Muscle of leg (tissue), 3 donors: ENCODE measurements at regions not wholly inside any gene's neighbourhood (a gene's known extent, or its start where the extent isn't known, plus 50 kb on each side); places are given as distances from the start of the nearest gene placed in this dataset.

Experiments used
- DNase-seq: peaks from one replicate; pipeline ENCODE4 v3.0.0; 2013
- H3K27ac ChIP-seq: one replicate; pipeline ENCODE4 v1.5.1; 2013; ENCODE audit warnings: mild to moderate bottlenecking, low read length, control low read depth
- H3K27me3 ChIP-seq: one replicate; pipeline ENCODE4 v1.6.1; 2013; ENCODE audit warnings: low read length; ENCODE audit not compliant: control insufficient read depth, insufficient read depth
- H3K36me3 ChIP-seq: one replicate; pipeline ENCODE4 v1.6.1; 2013; ENCODE audit warnings: low read length; ENCODE audit not compliant: control insufficient read depth, insufficient read depth
- H3K4me1 ChIP-seq: one replicate; pipeline ENCODE4 v1.6.1; 2013; ENCODE audit warnings: low read length; ENCODE audit not compliant: control insufficient read depth, insufficient read depth
- H3K4me3 ChIP-seq: one replicate; pipeline ENCODE4 v1.5.1; 2013; ENCODE audit warnings: low read length, control low read depth
- H3K9me3 ChIP-seq: replicated peaks from 2 replicates; pipeline ENCODE4 v1.6.1; 2013; ENCODE audit warnings: low read depth, low read length; ENCODE audit not compliant: control insufficient read depth
- WGBS: methylation state at CpG from one replicate; pipeline ENCODE4 v1.1.5; 2013; ENCODE audit warnings: missing lambda C conversion rate; ENCODE audit not compliant: insufficient coverage; 5-methylcytosine and 5-hydroxymethylcytosine counted together

DNA sequence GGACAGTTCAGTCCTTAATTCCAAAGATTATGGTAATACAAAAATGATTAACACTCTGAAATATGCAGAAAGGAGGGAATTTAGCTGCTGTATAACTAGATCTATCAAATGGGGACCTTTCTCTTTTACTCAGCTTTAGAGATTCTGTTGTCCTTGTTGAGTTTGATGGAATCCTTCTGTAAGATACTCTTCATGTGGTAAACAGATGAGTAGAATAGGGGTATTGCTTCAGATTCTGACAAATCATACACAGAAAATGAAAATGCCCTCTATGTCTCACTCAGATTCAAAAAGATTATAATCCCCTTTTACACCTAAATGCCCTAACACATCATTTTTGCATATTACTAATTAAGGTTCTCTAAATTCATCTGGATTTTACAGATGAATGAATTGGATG, 50.7 kb downstream of the ARHGAP35 start:
- H3K4me3 ChIP-seq = no peak overlapping the region
- no peak overlapping the region for H3K27ac ChIP-seq
- H3K36me3 ChIP-seq = no peaks in the 10 kb centered on the region
- no peaks in the 10 kb centered on the region for H3K27me3 ChIP-seq
- H3K9me3 ChIP-seq = no peaks in the 10 kb centered on the region
- H3K4me1 ChIP-seq = peaks cover 2% of the 10 kb centered on the region
- DNase-seq = no peak

DNA sequence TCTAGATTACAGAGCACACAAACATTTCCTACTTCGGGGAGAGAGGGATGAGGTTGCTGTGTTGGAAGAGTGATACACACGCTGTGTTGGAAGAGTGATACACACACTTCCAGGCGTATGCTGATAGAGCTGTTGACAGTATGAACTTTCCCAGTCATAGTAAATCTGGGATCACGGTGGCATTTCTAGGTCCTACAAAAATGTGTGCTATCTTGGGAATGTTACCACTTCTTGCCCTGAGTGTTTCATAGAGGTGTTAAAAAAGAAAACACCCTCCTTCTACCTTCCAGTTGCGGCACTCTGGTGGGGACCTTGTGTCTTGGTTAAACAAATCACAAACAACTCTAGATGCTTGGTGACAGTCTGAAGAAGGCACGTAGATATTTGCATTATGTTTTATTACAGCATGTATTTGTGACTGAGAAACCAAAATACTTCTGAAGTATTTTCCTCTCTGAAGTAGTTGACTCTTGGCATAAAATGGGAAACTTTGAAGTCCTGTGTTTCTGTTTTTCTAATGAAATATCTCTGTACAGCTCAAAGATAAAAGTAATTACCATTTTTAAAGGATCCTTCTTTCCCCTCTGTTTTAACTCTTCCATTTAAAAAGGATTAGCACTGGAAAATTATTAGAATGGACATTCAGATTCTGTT, 52.5 kb downstream of the ARHGAP35 start:
- Histone ChIP-seq H3K27me3 (no peaks in the 10 kb centered on the region), H3K9me3 (no peaks in the 10 kb centered on the region), H3K4me1 (no peaks in the 10 kb centered on the region), H3K36me3 (peaks cover under 1% of the 10 kb centered on the region), H3K4me3 (no peak overlapping the region), H3K27ac (no peak overlapping the region)
- DNase-seq = no peak
- no CpG with 5 or more reads among the region's 6 CpGs for WGBS

DNA sequence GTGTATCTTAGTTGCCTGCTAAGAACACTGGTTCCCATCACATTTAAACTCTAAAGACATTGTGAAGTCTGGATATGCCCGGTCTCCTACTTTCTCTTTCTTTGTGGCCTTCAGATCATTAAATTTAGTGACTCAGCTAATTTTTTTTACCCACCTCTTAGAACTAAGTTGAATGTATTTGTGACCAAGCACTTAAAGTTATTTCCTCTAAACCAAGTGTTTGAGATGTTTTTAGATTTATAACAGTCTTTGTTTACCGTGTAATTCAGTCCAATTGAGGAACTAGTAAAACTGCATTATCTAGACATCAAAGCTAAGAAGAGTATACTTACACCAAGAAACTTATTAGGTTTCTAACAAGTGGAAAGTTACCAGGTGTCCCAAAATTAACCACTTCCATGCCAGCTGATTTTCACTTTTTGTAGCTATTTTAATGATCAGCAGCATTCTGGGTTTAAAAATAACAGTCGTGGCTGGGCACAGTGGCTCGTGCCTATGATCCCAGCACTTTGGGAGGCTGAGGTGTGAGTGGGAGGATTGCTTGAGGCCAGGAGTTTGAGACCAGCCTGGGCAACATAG, 53.1 kb downstream of the ARHGAP35 start:
- Histone ChIP-seq H3K36me3 (peaks cover 6% of the 10 kb centered on the region), H3K27me3 (no peaks in the 10 kb centered on the region), H3K4me3 (no peak overlapping the region), H3K27ac (no peak overlapping the region), H3K4me1 (no peaks in the 10 kb centered on the region), H3K9me3 (no peaks in the 10 kb centered on the region)
- DNase-seq = no peak
- no CpG with 5 or more reads among the region's 4 CpGs for WGBS

DNA sequence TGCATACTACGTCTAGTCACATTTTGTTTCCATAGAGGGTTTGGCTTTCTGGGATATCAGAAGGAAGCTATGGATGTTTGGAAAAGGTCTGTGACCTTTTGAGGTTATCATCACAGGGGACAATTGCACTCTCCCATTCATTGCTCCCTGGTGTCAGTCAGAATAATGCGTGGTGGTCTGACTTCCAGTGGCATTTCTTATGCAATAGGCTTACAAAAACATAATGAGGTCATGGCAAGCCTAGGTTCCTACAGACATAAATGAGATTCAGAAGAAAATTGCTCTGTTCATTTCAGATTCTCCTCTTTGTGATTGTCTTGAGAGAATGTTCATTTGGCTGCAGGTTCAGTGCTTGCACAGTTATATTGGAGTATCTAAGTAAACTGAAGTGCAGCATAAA, 54.6 kb downstream of the ARHGAP35 start:
- no CpG with 5 or more reads among the region's 2 CpGs for WGBS
- H3K27ac ChIP-seq = no peak overlapping the region
- no peak overlapping the region for H3K4me3 ChIP-seq
- H3K4me1 ChIP-seq = no peaks in the 10 kb centered on the region
- H3K27me3 ChIP-seq = no peaks in the 10 kb centered on the region
- H3K9me3 ChIP-seq = no peaks in the 10 kb centered on the region
- peaks cover 21% of the 10 kb centered on the region for H3K36me3 ChIP-seq
- no peak for DNase-seq

DNA sequence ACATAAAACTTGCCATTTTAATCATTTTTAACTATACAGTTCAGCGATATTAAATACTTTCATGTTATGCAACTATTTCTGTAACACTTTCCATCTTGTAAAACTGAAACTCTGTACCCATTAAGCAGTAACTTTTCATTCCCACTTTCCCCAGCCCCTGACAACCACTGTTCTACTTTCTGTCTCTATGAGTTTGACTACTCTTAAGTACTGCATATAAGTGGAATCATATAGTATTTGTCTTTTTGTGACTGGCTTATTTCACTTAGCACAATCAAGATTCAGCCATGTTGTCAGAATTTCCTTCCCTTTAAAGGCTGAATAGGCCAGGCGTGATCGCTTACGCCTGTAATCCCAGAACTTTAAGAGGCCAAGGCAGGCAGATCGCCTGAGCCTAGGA, 56.2 kb downstream of the ARHGAP35 start:
- Histone ChIP-seq H3K9me3 (no peaks in the 10 kb centered on the region), H3K4me3 (no peak overlapping the region), H3K36me3 (peaks cover 37% of the 10 kb centered on the region), H3K27me3 (no peaks in the 10 kb centered on the region), H3K27ac (no peak overlapping the region), H3K4me1 (no peaks in the 10 kb centered on the region)
- 92% methylated on average over 4 of the region's 5 CpGs for WGBS
- no peak for DNase-seq

DNA sequence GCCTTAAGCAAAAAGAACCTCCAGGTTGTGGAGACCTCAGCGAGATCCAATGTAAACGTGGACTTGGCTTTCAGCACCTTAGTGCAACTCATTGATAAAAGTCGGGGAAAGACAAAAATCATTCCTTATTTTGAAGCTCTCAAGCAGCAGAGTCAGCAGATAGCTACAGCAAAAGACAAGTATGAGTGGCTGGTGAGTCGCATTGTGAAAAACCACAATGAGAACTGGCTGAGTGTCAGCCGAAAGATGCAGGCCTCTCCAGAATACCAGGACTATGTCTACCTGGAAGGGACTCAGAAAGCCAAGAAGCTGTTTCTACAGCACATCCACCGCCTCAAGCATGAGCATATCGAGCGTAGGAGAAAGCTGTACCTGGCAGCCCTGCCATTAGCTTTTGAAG, 58.5 kb downstream of the ARHGAP35 start:
- no peak overlapping the region for H3K27ac ChIP-seq
- peaks cover 49% of the 10 kb centered on the region for H3K36me3 ChIP-seq
- DNase-seq = no peak
- no peaks in the 10 kb centered on the region for H3K27me3 ChIP-seq
- peaks cover 4% of the 10 kb centered on the region for H3K4me1 ChIP-seq
- 83% methylated on average over 5 of the region's 8 CpGs for WGBS
- no peaks in the 10 kb centered on the region for H3K9me3 ChIP-seq
- no peak overlapping the region for H3K4me3 ChIP-seq

DNA sequence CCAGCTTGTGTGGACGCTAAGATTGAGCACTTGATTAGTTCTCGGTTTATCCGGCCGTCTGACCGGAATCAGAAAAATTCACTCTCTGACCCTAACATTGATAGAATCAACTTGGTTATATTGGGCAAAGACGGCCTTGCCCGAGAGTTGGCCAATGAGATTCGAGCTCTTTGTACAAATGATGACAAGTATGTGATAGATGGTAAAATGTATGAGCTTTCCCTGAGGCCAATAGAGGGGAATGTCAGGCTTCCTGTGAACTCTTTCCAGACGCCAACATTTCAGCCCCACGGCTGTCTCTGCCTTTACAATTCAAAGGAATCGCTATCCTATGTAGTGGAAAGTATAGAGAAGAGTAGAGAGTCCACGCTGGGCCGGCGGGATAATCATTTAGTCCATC, 59.6 kb downstream of the ARHGAP35 start:
- 96% methylated on average over 3 of the region's 14 CpGs for WGBS
- Histone ChIP-seq H3K36me3 (peaks cover 49% of the 10 kb centered on the region), H3K4me3 (no peak overlapping the region), H3K27ac (no peak overlapping the region), H3K27me3 (no peaks in the 10 kb centered on the region), H3K4me1 (peaks cover 15% of the 10 kb centered on the region), H3K9me3 (no peaks in the 10 kb centered on the region)
- DNase-seq = no peak

DNA sequence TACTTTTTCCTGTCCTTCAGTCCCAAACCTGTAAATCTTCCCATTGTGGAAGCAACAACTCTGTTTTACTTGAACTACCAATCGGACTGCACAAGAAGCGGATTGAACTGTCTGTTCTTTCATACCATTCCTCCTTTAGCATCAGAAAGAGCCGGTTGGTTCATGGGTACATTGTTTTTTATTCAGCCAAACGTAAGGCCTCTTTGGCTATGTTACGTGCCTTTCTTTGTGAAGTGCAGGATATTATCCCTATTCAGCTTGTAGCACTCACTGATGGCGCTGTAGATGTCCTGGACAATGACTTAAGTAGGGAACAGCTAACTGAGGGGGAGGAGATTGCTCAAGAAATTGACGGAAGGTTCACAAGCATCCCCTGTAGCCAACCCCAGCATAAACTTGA, 60.3 kb downstream of the ARHGAP35 start:
- Histone ChIP-seq H3K9me3 (no peaks in the 10 kb centered on the region), H3K27ac (no peak overlapping the region), H3K36me3 (peaks cover 49% of the 10 kb centered on the region), H3K27me3 (no peaks in the 10 kb centered on the region), H3K4me3 (no peak overlapping the region), H3K4me1 (peaks cover 21% of the 10 kb centered on the region)
- WGBS = 90% methylated on average over 2 of the region's 7 CpGs
- no peak for DNase-seq

DNA sequence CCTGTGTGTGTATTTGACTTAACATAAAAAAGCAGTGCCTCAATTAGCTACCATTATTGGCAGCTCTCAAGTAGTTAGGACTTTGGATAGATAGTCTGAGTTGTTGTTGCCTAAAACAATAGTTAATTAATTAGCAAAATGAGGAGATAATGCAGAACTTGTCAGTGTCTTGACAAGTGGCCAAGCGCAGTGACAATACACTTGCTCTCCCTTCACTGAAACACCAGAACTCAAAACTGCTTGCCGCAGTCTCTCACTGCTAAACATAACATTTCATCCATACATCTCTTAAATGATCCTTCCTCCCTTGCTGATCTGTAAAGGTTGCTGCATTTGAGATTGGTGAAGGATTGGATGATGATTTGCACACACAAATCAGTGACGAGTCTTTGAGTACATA, 61.7 kb downstream of the ARHGAP35 start:
- Histone ChIP-seq H3K4me1 (peaks cover 33% of the 10 kb centered on the region), H3K9me3 (no peaks in the 10 kb centered on the region), H3K27ac (no peak overlapping the region), H3K27me3 (no peaks in the 10 kb centered on the region), H3K36me3 (peaks cover 49% of the 10 kb centered on the region), H3K4me3 (no peak overlapping the region)
- no peak for DNase-seq
- 100% methylated on average over 1 of the region's 3 CpGs for WGBS

DNA sequence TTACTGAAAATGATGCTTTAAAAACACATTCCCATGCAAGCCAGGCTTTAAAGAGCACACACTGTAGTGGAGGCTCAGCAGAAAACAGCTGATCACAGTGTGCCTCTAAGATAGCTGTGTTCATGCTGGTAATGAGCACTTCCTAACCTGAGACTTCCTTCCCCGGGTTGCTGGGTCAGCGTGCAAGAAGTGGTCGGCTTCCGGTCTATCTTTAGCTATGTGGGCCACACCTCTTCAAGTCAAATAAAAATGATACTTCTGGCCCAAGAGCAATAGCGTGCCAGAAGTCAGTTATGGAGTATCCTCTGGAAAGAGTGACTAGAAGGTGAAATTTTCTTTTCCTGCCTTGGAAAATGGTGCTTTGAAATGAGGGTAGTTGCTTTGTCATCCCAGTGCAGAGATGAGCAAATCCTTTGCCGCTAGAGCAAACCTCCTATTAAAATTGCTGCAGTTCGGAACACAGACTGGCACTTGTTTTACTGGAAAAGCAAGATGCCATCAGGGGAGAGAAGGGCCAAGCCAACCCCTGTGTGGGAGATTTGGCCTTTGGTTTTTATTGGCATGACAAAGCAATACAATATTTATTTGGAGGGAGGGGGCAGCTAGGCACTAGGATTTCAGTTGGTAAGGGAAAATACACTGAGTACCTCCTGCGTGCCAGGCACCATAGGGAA, 64.2 kb downstream of the ARHGAP35 start:
- Histone ChIP-seq H3K27me3 (no peaks in the 10 kb centered on the region), H3K36me3 (peaks cover 32% of the 10 kb centered on the region), H3K4me1 (peaks cover 39% of the 10 kb centered on the region), H3K9me3 (no peaks in the 10 kb centered on the region), H3K27ac (peak overlapping the region; percentile 66), H3K4me3 (no peak overlapping the region)
- peak; percentile 68 for DNase-seq
- WGBS = 86% methylated on average over 2 of the region's 8 CpGs
